ENCODE measurements at regions not wholly inside any gene's neighbourhood (a gene's known extent, or its start where the extent isn't known, plus 50 kb on each side); places are given as distances from the start of the nearest gene placed in this dataset.

DNA sequence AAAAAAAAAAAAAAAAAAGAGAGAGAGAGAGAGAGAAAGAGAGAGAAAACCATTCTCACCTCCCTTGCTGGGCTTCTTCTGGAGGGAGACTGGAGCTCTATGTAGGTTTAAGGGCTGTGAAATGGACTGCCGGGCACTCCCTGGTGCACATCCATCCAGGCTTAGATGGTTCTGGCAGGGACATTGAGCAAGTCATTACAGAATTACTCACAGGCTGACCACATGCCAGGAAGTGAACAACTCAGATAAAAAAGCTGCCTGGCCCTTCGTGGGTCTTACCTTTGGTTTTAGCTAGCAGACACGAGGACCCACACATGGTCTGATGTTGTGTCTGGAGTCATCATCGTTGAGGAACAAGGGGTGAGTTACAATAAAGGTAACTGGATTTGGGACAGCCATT, 847.4 kb upstream of the EEF2KMT start:
- Histone ChIP-seq H3K27ac (ENCODE audit: extremely low read length, insufficient read depth, low read length) (no peak overlapping the region), H4K20me1 (ENCODE audit: insufficient read depth, low read length) (no peaks in the 10 kb centered on the region), H3K4me3 (replicated peaks in 1 of 3; ENCODE audit: insufficient read depth in 1 of 3, low read depth in 2 of 3, low read length in 3 of 3) (no peak overlapping the region), H3K9ac (ENCODE audit: insufficient read depth, low read depth, low read length) (no peak overlapping the region), H3K79me2 (ENCODE audit: insufficient read depth, low read length) (no peaks in the 10 kb centered on the region), H3K27me3 (ENCODE audit: control insufficient read depth in 1 of 2, insufficient read depth in 2 of 2, low read length in 2 of 2) (no peaks in the 10 kb centered on the region), H3K9me3 (ENCODE audit: low read length) (peaks cover 43% of the 10 kb centered on the region), H2AFZ (ENCODE audit: low read length) (no peak overlapping the region), H3K4me2 (ENCODE audit: low read depth, low read length) (no peak overlapping the region), H3K36me3 (replicated peaks in 1 of 2; ENCODE audit: control insufficient read depth in 1 of 2, insufficient read depth in 2 of 2, low read length in 2 of 2) (no peaks in the 10 kb centered on the region), H3K4me1 (ENCODE audit: insufficient read depth, low read length) (no peaks in the 10 kb centered on the region)
- DNase-seq (ENCODE audit: low spot score): no peak
- ChIA-PET POLR2A (no interaction called here), CTCF (ENCODE audit: low intra/inter-chr PET ratio, low total read pairs) (no interaction called here)
- FAIRE-seq: no peak
- intact Hi-C loops (cut with micrococcal nuclease; ENCODE audit: unreplicated experiment) (no loop called here), in situ Hi-C loops (cut with HindIII; ENCODE audit: extremely low pct_ligation_motif_present, low pct_unique_long_range_greater_than_20kb) (no loop called here)
- WGBS (ENCODE audit: low lambda C conversion rate): 0% methylated on average over 4 of the region's 4 CpGs
- TF ChIP-seq BCL3 (CRISPR knock-in tag; IDR thresholded peaks at IDR 0.05) (no peak), ZNF800 (CRISPR knock-in tag; IDR thresholded peaks at IDR 0.05) (no peak), HNRNPUL1 (IDR thresholded peaks at IDR 0.05; ENCODE audit: low read depth, low read length) (no peak), ZFY (CRISPR knock-in tag; IDR thresholded peaks at IDR 0.05) (no peak), ZNF180 (CRISPR knock-in tag; IDR thresholded peaks at IDR 0.05; ENCODE audit: borderline replicate concordance, low read depth) (no peak), NPAS2 (CRISPR knock-in tag; IDR thresholded peaks at IDR 0.05; ENCODE audit: borderline replicate concordance) (no peak), U2AF1 (optimal IDR thresholded peaks at IDR 0.05; ENCODE audit: low read depth, low read length) (no peak), MBD4 (IDR thresholded peaks at IDR 0.05; ENCODE audit: borderline replicate concordance, low read length) (no peak), HDAC2 (CRISPR knock-in tag; IDR thresholded peaks at IDR 0.05) (no peak), RFXANK (CRISPR knock-in tag; IDR thresholded peaks at IDR 0.05) (no peak), CBX5 (CRISPR knock-in tag; IDR thresholded peaks at IDR 0.05; ENCODE audit: borderline replicate concordance) (no peak), SRF (IDR thresholded peaks at IDR 0.05; ENCODE audit: low read depth, low read length) (no peak), PPARG (CRISPR knock-in tag; conservative IDR thresholded peaks at IDR 0.05) (no peak), REL (CRISPR knock-in tag; conservative IDR thresholded peaks at IDR 0.05) (no peak), CSRNP1 (CRISPR knock-in tag; IDR thresholded peaks at IDR 0.05) (no peak), MEIS1 (CRISPR knock-in tag; IDR thresholded peaks at IDR 0.05; ENCODE audit: borderline replicate concordance) (no peak)
- TF ChIP-seq, protein P1, sequence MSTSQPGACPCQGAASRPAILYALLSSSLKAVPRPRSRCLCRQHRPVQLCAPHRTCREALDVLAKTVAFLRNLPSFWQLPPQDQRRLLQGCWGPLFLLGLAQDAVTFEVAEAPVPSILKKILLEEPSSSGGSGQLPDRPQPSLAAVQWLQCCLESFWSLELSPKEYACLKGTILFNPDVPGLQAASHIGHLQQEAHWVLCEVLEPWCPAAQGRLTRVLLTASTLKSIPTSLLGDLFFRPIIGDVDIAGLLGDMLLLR (CRISPR knock-in tag; IDR thresholded peaks at IDR 0.05): no peak
- no TSS peak for BruUV-seq (replicated peaks)
- no peak for ATAC-seq

Measured in HepG2 (cell line).